GM23338 (cell line): ENCODE measurements at regions not wholly inside any gene's neighbourhood (a gene's known extent, or its start where the extent isn't known, plus 50 kb on each side); places are given as distances from the start of the nearest gene placed in this dataset.

ENCODE experiments used
- ATAC-seq: fragments of 200-7000 bp; cut with Tn5 transposase; 3 replicates; pipeline ENCODE4 v1.9.1; 2020
- DNase-seq: peaks from one replicate; pipeline ENCODE4 v3.0.0-alpha.2; 2015; ENCODE audit warnings: low spot score
- H2AFZ ChIP-seq: fragments of 200-600 bp; sonication (generic); 2 replicates; pipeline ENCODE4 v1.8.0; 2016; ENCODE audit warnings: antibody characterized with exemption, mild to moderate bottlenecking, moderate library complexity
- H3F3A ChIP-seq: fragments of 200-600 bp; sonication (generic); replicated peaks from 2 replicates; pipeline ENCODE4 v1.8.0; 2017; ENCODE audit warnings: antibody characterized with exemption, mixed run types, low read depth
- H3K27ac ChIP-seq: fragments of 200-600 bp; sonication (generic); 2 replicates; pipeline ENCODE4 v1.6.1; 2016; ENCODE audit warnings: low read depth
- H3K27me3 ChIP-seq: fragments of 200-600 bp; sonication (generic); 2 replicates; pipeline ENCODE4 v1.8.0; 2016; ENCODE audit warnings: mild to moderate bottlenecking, mixed run types, moderate library complexity; ENCODE audit not compliant: insufficient read depth
- H3K36me3 ChIP-seq: fragments of 200-600 bp; sonication (generic); 2 replicates; pipeline ENCODE4 v1.8.0; 2016; ENCODE audit warnings: mild to moderate bottlenecking; ENCODE audit not compliant: insufficient read depth
- H3K4me1 ChIP-seq: fragments of 200-600 bp; sonication (generic); 2 replicates; pipeline ENCODE4 v1.8.0; 2016; ENCODE audit warnings: mild to moderate bottlenecking, moderate library complexity; ENCODE audit not compliant: insufficient read depth
- H3K4me2 ChIP-seq: fragments of 200-600 bp; sonication (generic); 2 replicates; pipeline ENCODE4 v1.7.1; 2017; ENCODE audit warnings: mixed run types
- H3K4me3 ChIP-seq: fragments of 200-600 bp; sonication (generic); 2 replicates; pipeline ENCODE4 v1.6.1; 2016; ENCODE audit warnings: mixed run types
- H3K79me2 ChIP-seq: fragments of 200-600 bp; sonication (generic); replicated peaks from 2 replicates; pipeline ENCODE4 v1.8.0; 2017; ENCODE audit warnings: mild to moderate bottlenecking; ENCODE audit not compliant: insufficient read depth
- H3K9me2 ChIP-seq: fragments of 200-600 bp; sonication (generic); 2 replicates; pipeline ENCODE4 v1.8.0; 2017; ENCODE audit not compliant: insufficient read depth
- H4K20me1 ChIP-seq: fragments of 200-600 bp; sonication (generic); replicated peaks from 2 replicates; pipeline ENCODE4 v1.8.0; 2017; ENCODE audit warnings: mild to moderate bottlenecking; ENCODE audit not compliant: insufficient read depth
- H3K27ac Mint-ChIP-seq: 2 replicates; pipeline ENCODE4 v1.8.0; 2020; ENCODE audit warnings: inconsistent platforms, mild to moderate bottlenecking, moderate library complexity, mixed read lengths
- H3K27me3 Mint-ChIP-seq: 3 replicates; pipeline ENCODE4 v1.8.0; 2022; ENCODE audit warnings: low read depth, mild to moderate bottlenecking, moderate library complexity, mixed read lengths, inconsistent platforms; ENCODE audit not compliant: insufficient read depth, poor library complexity
- H3K36me3 Mint-ChIP-seq: 3 replicates; pipeline ENCODE4 v1.8.0; 2021; ENCODE audit warnings: low read depth, mild to moderate bottlenecking, inconsistent platforms, moderate library complexity, mixed read lengths
- H3K4me1 Mint-ChIP-seq: 3 replicates; pipeline ENCODE4 v1.8.0; 2020; ENCODE audit warnings: mild to moderate bottlenecking, inconsistent platforms, mixed read lengths
- H3K4me3 Mint-ChIP-seq: 3 replicates; pipeline ENCODE4 v1.8.0; 2021; ENCODE audit warnings: moderate library complexity, mild to moderate bottlenecking, inconsistent platforms, mixed read lengths
- H3K9me3 Mint-ChIP-seq: 3 replicates; pipeline ENCODE4 v1.8.0; 2020; ENCODE audit warnings: moderate library complexity, mild to moderate bottlenecking, inconsistent platforms, mixed read lengths
- CREB1 ChIP-seq: fragments of 250-450 bp; sonication (Bioruptor Pico); IDR thresholded peaks from 2 replicates; pipeline ENCODE4 v1.5.0; 2020; ENCODE audit warnings: low read depth, mild to moderate bottlenecking, moderate library complexity
- ETS1 ChIP-seq: IDR thresholded peaks from 2 replicates; pipeline ENCODE4 v1.6.1; 2016; ENCODE audit warnings: antibody characterized with exemption
- JUNB ChIP-seq: IDR thresholded peaks from one replicate; pipeline ENCODE4 v1.6.1; 2016; ENCODE audit warnings: antibody characterized with exemption; ENCODE audit not compliant: unreplicated experiment
- REST ChIP-seq: IDR thresholded peaks from one replicate; pipeline ENCODE4 v1.6.1; 2018; ENCODE audit warnings: antibody characterized with exemption; ENCODE audit not compliant: unreplicated experiment
- ZNF331 ChIP-seq: fragments of 250-450 bp; sonication (Bioruptor Pico); IDR thresholded peaks from 2 replicates; pipeline ENCODE4 v1.5.0; 2020; ENCODE audit warnings: low read depth, mild to moderate bottlenecking, moderate library complexity
- TF ChIP-seq, protein P1 (sequence below), 2 experiments: fragments of 200-600 bp in 1 of 2; sonication (generic) in 1 of 2; conservative IDR thresholded peaks; 2 replicates each; pipeline versions ENCODE4 v1.5.1 to v1.6.1; 2016 to 2017; ENCODE audit warnings: antibody characterized with exemption in 2 of 2, low read depth in 2 of 2, mild to moderate bottlenecking in 2 of 2, moderate library complexity in 1 of 2
- TF ChIP-seq, protein P2 (sequence below): fragments of 250-450 bp; sonication (Bioruptor Pico); IDR thresholded peaks from 2 replicates; pipeline ENCODE4 v1.5.0; 2020; ENCODE audit warnings: mild to moderate bottlenecking, moderate library complexity

GRCh38 chr14:48693793-48694192 lies 892.4 kb downstream of the RPS29 start:
- H3K4me3 Mint-ChIP-seq: no peak overlapping the region

More at GRCh38 chr14:48693793-48694192, 892.4 kb downstream of the RPS29 start:
- H3K79me2 ChIP-seq: no peaks in the 10 kb centered on the region
- Mint-ChIP-seq H3K4me1 (no peaks in the 10 kb centered on the region; the same call in 2 of the 3 replicates), H3K9me3 (peaks cover 6% of the 10 kb centered on the region; the same call in 2 of the 3 replicates), H3K36me3 (0 out of 3 replicates have a peak, but pooled peaks cover 5% of the 10 kb centered on the region), H3K27ac (no peak overlapping the region), H3K27me3 (no peaks in the 10 kb centered on the region)
- no peaks in the 10 kb centered on the region for H3F3A ChIP-seq
- no peak for DNase-seq
- H3K4me1 ChIP-seq: no peaks in the 10 kb centered on the region
- TF ChIP-seq, protein P1, sequence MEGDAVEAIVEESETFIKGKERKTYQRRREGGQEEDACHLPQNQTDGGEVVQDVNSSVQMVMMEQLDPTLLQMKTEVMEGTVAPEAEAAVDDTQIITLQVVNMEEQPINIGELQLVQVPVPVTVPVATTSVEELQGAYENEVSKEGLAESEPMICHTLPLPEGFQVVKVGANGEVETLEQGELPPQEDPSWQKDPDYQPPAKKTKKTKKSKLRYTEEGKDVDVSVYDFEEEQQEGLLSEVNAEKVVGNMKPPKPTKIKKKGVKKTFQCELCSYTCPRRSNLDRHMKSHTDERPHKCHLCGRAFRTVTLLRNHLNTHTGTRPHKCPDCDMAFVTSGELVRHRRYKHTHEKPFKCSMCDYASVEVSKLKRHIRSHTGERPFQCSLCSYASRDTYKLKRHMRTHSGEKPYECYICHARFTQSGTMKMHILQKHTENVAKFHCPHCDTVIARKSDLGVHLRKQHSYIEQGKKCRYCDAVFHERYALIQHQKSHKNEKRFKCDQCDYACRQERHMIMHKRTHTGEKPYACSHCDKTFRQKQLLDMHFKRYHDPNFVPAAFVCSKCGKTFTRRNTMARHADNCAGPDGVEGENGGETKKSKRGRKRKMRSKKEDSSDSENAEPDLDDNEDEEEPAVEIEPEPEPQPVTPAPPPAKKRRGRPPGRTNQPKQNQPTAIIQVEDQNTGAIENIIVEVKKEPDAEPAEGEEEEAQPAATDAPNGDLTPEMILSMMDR (conservative IDR thresholded peaks at IDR 0.05; ENCODE audit: low read depth in 2 of 2): no peak
- TF ChIP-seq CREB1 (CRISPR knock-in tag): no peak
- no peak for TF ChIP-seq ETS1
- no peak for TF ChIP-seq REST
- TF ChIP-seq, protein P2, sequence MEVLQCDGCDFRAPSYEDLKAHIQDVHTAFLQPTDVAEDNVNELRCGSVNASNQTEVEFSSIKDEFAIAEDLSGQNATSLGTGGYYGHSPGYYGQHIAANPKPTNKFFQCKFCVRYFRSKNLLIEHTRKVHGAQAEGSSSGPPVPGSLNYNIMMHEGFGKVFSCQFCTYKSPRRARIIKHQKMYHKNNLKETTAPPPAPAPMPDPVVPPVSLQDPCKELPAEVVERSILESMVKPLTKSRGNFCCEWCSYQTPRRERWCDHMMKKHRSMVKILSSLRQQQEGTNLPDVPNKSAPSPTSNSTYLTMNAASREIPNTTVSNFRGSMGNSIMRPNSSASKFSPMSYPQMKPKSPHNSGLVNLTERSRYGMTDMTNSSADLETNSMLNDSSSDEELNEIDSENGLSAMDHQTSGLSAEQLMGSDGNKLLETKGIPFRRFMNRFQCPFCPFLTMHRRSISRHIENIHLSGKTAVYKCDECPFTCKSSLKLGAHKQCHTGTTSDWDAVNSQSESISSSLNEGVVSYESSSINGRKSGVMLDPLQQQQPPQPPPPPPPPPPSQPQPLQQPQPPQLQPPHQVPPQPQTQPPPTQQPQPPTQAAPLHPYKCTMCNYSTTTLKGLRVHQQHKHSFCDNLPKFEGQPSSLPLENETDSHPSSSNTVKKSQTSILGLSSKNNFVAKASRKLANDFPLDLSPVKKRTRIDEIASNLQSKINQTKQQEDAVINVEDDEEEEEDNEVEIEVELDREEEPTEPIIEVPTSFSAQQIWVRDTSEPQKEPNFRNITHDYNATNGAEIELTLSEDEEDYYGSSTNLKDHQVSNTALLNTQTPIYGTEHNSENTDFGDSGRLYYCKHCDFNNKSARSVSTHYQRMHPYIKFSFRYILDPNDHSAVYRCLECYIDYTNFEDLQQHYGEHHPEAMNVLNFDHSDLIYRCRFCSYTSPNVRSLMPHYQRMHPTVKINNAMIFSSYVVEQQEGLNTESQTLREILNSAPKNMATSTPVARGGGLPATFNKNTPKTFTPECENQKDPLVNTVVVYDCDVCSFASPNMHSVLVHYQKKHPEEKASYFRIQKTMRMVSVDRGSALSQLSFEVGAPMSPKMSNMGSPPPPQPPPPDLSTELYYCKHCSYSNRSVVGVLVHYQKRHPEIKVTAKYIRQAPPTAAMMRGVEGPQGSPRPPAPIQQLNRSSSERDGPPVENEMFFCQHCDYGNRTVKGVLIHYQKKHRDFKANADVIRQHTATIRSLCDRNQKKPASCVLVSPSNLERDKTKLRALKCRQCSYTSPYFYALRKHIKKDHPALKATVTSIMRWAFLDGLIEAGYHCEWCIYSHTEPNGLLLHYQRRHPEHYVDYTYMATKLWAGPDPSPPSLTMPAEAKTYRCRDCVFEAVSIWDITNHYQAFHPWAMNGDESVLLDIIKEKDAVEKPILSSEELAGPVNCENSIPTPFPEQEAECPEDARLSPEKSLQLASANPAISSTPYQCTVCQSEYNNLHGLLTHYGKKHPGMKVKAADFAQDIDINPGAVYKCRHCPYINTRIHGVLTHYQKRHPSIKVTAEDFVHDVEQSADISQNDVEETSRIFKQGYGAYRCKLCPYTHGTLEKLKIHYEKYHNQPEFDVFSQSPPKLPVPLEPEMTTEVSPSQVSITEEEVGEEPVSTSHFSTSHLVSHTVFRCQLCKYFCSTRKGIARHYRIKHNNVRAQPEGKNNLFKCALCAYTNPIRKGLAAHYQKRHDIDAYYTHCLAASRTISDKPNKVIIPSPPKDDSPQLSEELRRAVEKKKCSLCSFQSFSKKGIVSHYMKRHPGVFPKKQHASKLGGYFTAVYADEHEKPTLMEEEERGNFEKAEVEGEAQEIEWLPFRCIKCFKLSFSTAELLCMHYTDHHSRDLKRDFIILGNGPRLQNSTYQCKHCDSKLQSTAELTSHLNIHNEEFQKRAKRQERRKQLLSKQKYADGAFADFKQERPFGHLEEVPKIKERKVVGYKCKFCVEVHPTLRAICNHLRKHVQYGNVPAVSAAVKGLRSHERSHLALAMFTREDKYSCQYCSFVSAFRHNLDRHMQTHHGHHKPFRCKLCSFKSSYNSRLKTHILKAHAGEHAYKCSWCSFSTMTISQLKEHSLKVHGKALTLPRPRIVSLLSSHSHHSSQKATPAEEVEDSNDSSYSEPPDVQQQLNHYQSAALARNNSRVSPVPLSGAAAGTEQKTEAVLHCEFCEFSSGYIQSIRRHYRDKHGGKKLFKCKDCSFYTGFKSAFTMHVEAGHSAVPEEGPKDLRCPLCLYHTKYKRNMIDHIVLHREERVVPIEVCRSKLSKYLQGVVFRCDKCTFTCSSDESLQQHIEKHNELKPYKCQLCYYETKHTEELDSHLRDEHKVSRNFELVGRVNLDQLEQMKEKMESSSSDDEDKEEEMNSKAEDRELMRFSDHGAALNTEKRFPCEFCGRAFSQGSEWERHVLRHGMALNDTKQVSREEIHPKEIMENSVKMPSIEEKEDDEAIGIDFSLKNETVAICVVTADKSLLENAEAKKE (CRISPR knock-in tag): no peak
- no peak for TF ChIP-seq JUNB
- TF ChIP-seq ZNF331 (CRISPR knock-in tag): no peak
- no peaks in the 10 kb centered on the region for H3K9me2 ChIP-seq
- no peaks in the 10 kb centered on the region for H3K27me3 ChIP-seq
- no peak overlapping the region for H2AFZ ChIP-seq
- no peak overlapping the region for H3K4me3 ChIP-seq
- H3K36me3 ChIP-seq: no peaks in the 10 kb centered on the region
- H3K27ac ChIP-seq: no peak overlapping the region
- H3K4me2 ChIP-seq: no peak overlapping the region
- no peaks in the 10 kb centered on the region for H4K20me1 ChIP-seq
- no peak for ATAC-seq
